HAP-1 (cell line): ENCODE measurements at regions not wholly inside any gene's neighbourhood (a gene's known extent, or its start where the extent isn't known, plus 50 kb on each side); places are given as distances from the start of the nearest gene placed in this dataset.

ENCODE experiments used
- DNase-seq, 2 experiments: peaks; one replicate each; pipeline ENCODE4 v3.0.0-alpha.2; 2016 to 2020; ENCODE audit warnings: low spot score in 2 of 2
- H3K27me3 ChIP-seq: fragments of 250-450 bp; sonication (Bioruptor Pico); 2 replicates; pipeline ENCODE4 v1.5.1; 2020; ENCODE audit warnings: low read depth, mild to moderate bottlenecking, moderate library complexity
- H3K36me3 ChIP-seq: fragments of 250-450 bp; sonication (Bioruptor Pico); replicated peaks from 2 replicates; pipeline ENCODE4 v1.5.1; 2020; ENCODE audit warnings: mild to moderate bottlenecking
- H3K4me1 ChIP-seq: fragments of 250-450 bp; sonication (Bioruptor Pico); 2 replicates; pipeline ENCODE4 v1.5.1; 2020; ENCODE audit warnings: mild to moderate bottlenecking
- H3K4me3 ChIP-seq: fragments of 250-450 bp; sonication (Bioruptor Pico); 2 replicates; pipeline ENCODE4 v1.5.1; 2020; ENCODE audit warnings: mild to moderate bottlenecking, moderate library complexity
- H3K9me3 ChIP-seq: fragments of 250-450 bp; sonication (Bioruptor Pico); 2 replicates; pipeline ENCODE4 v1.5.1; 2020; ENCODE audit warnings: mild to moderate bottlenecking, moderate library complexity
- in situ Hi-C: fragments of 300-500 bp; cut with MboI; formaldehyde crosslinking; loops from 3 replicates; pipeline ENCODE4 v1.14.3; 2020; ENCODE audit warnings: low sequenced_read_pairs, inconsistent platforms, mixed read lengths

DNA sequence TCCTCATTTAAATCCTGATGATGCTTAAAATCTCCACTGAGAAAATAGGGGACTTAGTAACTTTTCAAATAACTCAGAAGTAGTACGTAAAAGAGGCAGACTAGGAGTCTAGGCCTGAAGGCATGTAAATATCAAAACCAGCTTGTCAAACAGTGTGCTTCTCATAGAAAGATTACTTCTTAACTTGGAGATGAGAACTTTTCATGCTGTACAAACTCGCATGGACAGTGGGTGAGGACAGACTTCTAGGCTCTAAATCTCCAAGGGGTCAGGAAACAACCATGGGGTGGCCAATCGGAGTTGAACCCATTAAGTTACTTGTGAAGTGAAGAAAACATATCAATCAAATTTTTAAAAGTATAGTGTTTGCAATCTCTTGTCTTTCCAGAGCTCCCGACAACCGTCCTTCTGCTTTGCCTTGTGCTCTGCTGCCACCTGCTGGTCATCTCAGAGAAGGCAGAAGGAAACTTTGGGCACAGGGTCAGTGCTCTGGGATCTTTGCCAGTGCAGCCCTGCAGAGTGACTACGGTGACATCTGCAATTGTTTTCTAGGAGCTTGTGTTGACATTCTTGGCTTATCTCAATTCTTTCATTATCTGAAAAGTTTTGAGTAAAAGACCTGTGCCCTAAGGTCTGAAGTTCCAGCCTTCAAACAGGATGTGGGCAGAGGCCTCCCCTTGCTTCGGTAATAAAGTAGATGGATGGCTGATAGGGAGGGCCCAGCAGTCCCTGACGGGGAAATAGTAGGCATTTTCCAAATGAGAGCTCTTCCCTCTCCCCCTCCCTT, 105.1 kb upstream of the PDE4B start:
- in situ Hi-C loops, result loop anchor here (10.0 to 25.0 kb wide), 3 partner anchors 253 to 625 kb away; no protein-coding TSS in a partner anchor
- Histone ChIP-seq H3K4me1 (no peaks in the 10 kb centered on the region), H3K36me3 (no peaks in the 10 kb centered on the region)

DNA sequence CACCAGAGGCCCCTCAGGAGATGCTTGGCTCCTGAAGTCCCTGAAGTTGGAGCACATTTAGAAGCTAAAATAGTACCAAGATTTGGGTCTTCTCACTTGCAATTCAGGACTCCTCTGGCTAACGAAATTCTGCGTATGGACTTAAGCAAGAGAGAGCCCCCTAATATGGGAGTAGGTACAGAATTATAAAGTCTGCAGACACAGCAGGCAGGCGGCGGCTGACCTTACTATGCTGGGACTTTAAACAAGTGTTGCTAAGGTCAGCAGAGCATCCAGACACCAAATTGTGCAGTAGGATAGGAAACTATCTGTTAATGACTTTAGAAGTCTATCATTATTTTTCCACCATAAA, 104.5 kb upstream of the PDE4B start:
- in situ Hi-C loops, result loop anchor here (10.0 to 25.0 kb wide), 3 partner anchors 253 to 626 kb away; no protein-coding TSS in a partner anchor
- DNase-seq, result no peak
- no peaks in the 10 kb centered on the region for H3K4me1 ChIP-seq
- no peaks in the 10 kb centered on the region for H3K27me3 ChIP-seq
- no peak overlapping the region for H3K4me3 ChIP-seq
- H3K9me3 ChIP-seq, result no peaks in the 10 kb centered on the region
- no peaks in the 10 kb centered on the region for H3K36me3 ChIP-seq

More for the DNA sequence above, 105.1 kb upstream of the PDE4B start:
- Histone ChIP-seq H3K4me3 (no peak overlapping the region), H3K27me3 (no peaks in the 10 kb centered on the region), H3K9me3 (no peaks in the 10 kb centered on the region)
- DNase-seq, result peak; percentile 59 to 90

DNA sequence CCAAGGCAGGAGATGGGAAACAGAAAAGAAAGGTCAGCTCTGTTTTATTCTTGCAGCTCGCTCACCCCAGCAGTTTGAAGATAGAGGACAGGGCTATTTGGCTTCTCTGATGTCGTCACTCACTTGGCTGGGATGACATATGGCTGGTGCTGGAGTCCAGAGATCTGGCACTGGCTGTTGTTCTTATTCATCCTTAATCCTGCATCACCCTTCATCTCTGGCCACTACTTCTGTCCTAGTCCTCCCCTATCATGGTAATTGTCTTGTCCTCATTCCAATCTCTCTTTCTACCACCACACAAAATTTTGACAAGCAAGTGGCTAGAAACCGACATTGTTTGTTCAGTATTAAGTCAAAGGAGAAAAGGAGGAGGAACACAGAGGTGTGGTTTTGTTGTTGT, 103.8 kb upstream of the PDE4B start:
- Histone ChIP-seq H3K4me1 (no peaks in the 10 kb centered on the region), H3K4me3 (no peak overlapping the region), H3K36me3 (no peaks in the 10 kb centered on the region), H3K9me3 (no peaks in the 10 kb centered on the region), H3K27me3 (no peaks in the 10 kb centered on the region)
- in situ Hi-C loops, result loop anchor here (10.0 to 25.0 kb wide), 3 partner anchors 254 to 627 kb away; no protein-coding TSS in a partner anchor
- no peak for DNase-seq

DNA sequence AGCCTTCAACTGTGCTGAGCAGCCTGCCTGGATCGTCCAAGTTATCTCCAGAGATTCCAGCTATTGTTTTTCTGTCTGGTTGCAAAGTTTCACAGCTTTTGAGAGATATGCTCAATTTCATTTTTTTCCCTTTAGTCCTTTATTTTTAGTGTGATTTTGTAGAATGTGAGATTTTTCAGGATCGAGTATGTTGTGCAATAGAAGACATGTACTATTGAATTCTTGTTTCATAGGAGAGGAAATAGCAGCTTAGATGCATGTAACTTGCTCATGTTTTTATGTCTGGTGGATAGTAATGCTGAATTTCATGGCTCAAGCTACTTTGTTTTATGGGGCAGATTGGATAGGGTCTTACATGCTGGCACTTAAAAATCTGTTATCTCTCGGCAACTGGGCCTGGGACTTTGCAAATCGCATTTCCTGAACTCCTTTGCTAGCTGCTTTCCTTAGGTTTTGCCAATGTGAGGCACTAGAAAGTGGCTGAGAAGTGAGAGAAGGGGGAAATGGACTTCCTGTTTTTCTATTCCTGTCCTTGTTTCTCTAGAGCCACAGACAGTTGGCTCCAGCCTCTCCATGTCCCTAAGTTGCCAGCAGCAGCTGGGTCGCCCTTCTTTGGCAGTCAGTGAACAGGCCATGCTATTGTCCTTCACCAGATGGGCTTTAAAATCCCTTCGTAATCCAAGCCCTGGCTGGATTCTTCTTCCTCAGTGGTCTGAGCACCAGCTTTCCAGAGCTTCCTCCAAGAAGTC, 101.4 kb upstream of the PDE4B start:
- Histone ChIP-seq H3K36me3 (no peaks in the 10 kb centered on the region), H3K4me3 (no peak overlapping the region), H3K9me3 (no peaks in the 10 kb centered on the region), H3K27me3 (no peaks in the 10 kb centered on the region), H3K4me1 (no peaks in the 10 kb centered on the region)
- no peak for DNase-seq
- in situ Hi-C loops, result loop anchor here (25.0 kb wide), 1 partner anchor 629 kb away; no protein-coding TSS in a partner anchor

DNA sequence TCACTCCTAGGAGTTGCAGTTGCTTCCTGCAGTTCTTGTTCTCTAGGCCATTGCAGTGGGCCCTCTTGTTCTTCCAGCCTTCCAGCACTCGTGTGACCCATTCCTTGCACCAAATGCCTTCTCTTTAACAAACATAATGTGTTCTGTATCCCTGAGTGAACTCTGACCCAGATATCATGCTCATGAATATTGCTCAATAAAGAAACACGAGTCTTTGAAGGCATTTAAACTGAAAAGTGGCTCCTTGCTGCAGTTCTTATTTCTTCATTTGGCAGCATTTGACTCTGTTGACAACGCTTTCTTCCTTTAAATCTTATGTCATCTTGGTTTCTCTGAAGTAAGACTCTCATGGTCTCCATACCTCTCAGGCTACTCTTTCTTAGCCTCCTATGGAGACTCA, 100.7 kb upstream of the PDE4B start:
- DNase-seq, result no peak
- Histone ChIP-seq H3K27me3 (no peaks in the 10 kb centered on the region), H3K4me1 (no peaks in the 10 kb centered on the region), H3K9me3 (no peaks in the 10 kb centered on the region), H3K36me3 (no peaks in the 10 kb centered on the region), H3K4me3 (no peak overlapping the region)
- in situ Hi-C loops, result loop anchor here (25.0 kb wide), 1 partner anchor 630 kb away; no protein-coding TSS in a partner anchor

DNA sequence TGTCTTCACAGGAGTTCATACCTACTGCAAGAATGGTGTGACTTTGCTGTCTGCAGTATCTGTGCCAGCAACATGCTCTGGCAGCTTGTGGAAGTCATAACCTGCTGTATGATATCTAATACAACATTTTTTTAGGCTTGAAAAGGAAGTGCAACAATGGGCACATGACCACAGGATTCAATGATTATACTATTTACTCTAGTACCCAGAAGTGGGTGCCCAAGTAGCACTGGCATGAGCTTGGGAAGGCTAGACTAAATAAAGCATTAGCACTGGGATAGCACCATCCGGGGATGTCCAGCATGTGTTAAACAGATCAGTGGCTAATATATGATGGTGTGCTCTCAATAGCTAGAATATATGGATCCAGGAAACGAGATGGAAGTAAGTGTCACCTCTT, 98.6 kb upstream of the PDE4B start:
- DNase-seq, result no peak
- H3K4me3 ChIP-seq, result no peak overlapping the region
- no peaks in the 10 kb centered on the region for H3K4me1 ChIP-seq
- no peaks in the 10 kb centered on the region for H3K36me3 ChIP-seq
- no peaks in the 10 kb centered on the region for H3K27me3 ChIP-seq
- in situ Hi-C loops, result loop anchor here (25.0 kb wide), 1 partner anchor 632 kb away; no protein-coding TSS in a partner anchor
- H3K9me3 ChIP-seq, result no peaks in the 10 kb centered on the region

DNA sequence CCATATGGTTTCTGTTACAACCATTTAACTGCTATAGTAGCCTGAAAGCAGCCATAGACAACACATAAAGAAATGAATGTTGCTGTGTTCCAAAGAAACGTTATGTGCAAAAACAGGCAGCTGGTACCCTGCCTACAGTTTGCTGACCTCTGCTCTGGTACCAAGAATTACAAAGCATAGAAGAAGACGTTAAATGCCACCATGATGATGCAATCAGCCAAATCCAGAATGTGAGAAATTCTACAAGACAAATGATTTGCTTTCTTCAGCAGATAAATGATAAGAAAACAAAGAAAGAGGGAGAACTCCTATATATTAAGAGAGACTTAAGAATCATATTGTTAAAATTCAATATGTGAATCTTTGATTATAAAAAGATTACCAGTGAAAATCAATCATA, 97.8 kb upstream of the PDE4B start:
- no peaks in the 10 kb centered on the region for H3K27me3 ChIP-seq
- in situ Hi-C loops, result loop anchor here (25.0 kb wide), 1 partner anchor 633 kb away; no protein-coding TSS in a partner anchor
- no peak for DNase-seq
- no peak overlapping the region for H3K4me3 ChIP-seq
- no peaks in the 10 kb centered on the region for H3K36me3 ChIP-seq
- H3K4me1 ChIP-seq, result no peaks in the 10 kb centered on the region
- no peaks in the 10 kb centered on the region for H3K9me3 ChIP-seq

DNA sequence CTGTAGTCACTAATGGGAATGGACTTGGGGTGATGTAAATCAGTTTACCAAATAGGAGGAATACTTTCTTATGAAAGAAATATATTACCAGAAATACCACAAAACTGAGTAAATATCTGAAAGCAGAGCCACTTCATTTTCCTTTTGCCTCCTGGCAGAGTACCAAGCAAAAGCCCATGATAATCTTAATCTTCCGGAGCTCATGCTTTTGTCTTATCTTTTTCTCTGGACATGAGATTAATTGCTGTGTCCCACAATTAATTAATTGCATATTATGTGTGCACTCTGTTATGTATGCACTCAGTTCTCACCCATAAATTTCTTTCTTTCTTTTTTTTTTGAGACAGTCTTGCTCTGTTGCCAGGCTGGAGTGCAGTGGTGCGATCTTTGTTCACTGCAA, 94.1 kb upstream of the PDE4B start:
- DNase-seq, result no peak
- in situ Hi-C loops, result loop anchor here (25.0 kb wide), 1 partner anchor 636 kb away; no protein-coding TSS in a partner anchor
- Histone ChIP-seq H3K36me3 (no peaks in the 10 kb centered on the region), H3K4me1 (no peaks in the 10 kb centered on the region), H3K4me3 (no peak overlapping the region), H3K27me3 (no peaks in the 10 kb centered on the region; the same call in none of the 2 replicates), H3K9me3 (no peaks in the 10 kb centered on the region)

DNA sequence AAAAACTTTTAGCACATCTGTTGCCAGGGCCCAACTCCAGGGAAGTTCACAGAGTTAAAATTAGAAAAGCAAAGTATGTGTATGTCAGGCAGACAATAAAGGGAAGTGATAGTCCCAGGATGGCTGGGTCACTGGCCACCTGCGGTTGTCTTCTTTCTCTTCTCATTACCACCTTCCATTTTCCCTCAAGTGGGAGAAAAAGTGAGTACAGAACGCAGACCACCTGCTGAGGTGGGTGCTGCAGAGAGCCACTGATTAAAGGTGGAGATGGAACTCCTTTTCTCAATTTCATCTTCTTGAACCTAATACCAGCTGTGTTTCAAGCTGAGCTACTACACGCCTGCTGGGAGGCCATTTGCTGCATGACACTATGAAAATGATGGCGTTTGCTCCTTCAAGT, 88.8 kb upstream of the PDE4B start:
- DNase-seq, result no peak
- Histone ChIP-seq H3K4me1 (no peaks in the 10 kb centered on the region), H3K36me3 (no peaks in the 10 kb centered on the region), H3K27me3 (no peaks in the 10 kb centered on the region; the same call in none of the 2 replicates), H3K9me3 (no peaks in the 10 kb centered on the region), H3K4me3 (no peak overlapping the region)
- in situ Hi-C loops, result no loop called here

DNA sequence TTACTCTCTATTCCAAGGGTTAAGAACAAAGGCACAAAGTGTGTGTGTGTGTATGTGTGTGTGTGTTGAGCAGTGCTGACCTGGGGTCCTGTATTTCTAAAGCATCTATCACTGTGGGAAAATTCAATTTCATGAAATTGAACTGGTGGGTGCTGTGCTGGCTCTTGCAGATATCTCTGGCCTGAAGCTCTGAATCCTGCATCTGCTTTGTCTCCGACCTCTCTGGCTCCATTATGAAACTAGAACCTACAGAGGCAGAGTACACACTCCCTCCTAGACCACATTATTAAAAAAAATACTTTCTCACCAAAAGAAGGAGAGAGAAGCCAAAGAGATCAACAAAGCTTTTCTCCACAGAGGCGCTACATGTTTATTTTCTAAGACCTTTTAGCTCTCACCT, 88.4 kb upstream of the PDE4B start:
- no peak overlapping the region for H3K4me3 ChIP-seq
- H3K4me1 ChIP-seq, result no peaks in the 10 kb centered on the region

DNA sequence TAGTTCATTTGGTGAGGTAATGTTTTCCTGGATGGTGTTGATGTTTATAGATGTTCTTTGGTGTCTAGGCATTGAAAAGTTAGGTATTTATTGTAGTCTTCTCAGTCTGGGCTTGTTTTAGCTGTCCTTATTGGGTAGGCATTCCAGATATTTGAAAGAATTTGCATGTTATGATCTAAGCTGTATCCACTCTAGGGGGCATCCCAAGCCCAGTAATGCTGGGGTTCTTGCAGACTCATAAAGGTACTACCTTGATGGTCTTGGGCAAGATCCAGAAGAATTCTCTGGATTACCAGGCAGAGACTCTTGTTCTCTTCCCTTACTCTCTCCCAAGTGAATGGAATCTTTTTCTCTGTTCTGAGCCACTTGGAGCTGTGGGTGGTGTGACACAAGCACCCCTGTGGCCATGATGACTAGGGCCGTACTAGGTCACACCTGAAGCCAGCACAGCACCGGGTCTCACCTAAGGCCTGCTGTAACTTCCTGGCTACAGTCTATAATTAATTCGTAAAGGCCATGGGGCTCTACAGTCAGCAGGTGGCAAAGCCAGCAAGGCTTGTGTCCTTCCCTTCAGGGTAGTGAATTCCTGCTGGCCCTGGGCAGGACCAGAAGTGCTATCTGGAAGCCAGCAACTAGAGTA, 74.8 kb upstream of the PDE4B start:
- Histone ChIP-seq H3K4me1 (no peaks in the 10 kb centered on the region), H3K9me3 (no peaks in the 10 kb centered on the region), H3K36me3 (no peaks in the 10 kb centered on the region), H3K4me3 (no peak overlapping the region), H3K27me3 (no peaks in the 10 kb centered on the region)
- no peak for DNase-seq
- in situ Hi-C loops, result no loop called here

More for the DNA sequence above, 88.4 kb upstream of the PDE4B start:
- Histone ChIP-seq H3K9me3 (no peaks in the 10 kb centered on the region), H3K27me3 (no peaks in the 10 kb centered on the region; the same call in none of the 2 replicates), H3K36me3 (no peaks in the 10 kb centered on the region)
- no peak for DNase-seq
- in situ Hi-C loops, result no loop called here

DNA sequence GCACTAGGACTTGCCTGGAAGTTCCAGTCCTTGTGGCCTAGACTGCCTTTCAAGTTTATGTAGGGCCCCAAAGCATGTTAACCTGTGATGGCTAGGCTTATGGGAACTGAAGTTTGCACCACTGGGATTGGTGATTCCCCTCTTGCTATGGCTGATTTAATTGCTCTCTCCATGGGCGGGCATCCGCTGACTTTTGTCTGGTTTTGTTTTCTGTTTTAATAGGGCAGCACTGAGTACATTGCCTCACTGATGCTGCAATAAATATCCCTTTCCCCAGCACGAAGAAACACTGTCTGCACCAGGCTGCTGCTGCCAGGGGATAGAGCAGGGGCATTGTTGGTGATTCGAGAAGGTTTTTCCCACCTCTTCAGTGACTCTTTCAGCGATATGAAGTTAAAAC, 73.3 kb upstream of the PDE4B start:
- no peak overlapping the region for H3K4me3 ChIP-seq
- in situ Hi-C loops, result no loop called here
- no peaks in the 10 kb centered on the region for H3K9me3 ChIP-seq
- no peaks in the 10 kb centered on the region for H3K27me3 ChIP-seq
- H3K4me1 ChIP-seq, result no peaks in the 10 kb centered on the region
- no peak for DNase-seq
- no peaks in the 10 kb centered on the region for H3K36me3 ChIP-seq

DNA sequence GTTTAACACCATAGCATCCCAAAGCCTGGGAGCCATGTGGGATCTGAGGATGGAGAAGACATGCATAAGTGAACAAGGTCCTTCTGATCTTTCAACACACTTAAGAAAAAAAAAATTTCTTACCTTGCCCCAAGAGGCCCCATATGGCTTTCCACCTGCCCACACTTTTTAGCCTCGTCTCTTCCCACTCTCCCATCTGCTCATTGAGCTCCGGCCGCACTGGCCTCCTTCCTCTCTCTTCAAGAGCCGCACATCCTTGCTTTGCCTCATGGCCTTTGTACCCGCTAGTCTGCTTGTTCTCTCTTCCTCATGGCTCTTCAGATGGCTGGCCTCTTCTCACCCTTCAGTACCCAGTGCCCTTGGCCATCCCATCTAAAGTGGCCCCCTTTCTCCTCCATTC, 70.2 kb upstream of the PDE4B start:
- in situ Hi-C loops, result no loop called here
- Histone ChIP-seq H3K4me1 (no peaks in the 10 kb centered on the region), H3K27me3 (no peaks in the 10 kb centered on the region), H3K9me3 (no peaks in the 10 kb centered on the region), H3K36me3 (no peaks in the 10 kb centered on the region), H3K4me3 (no peak overlapping the region)
- no peak for DNase-seq
